Thyroid gland (tissue), 4 donors: ENCODE measurements at regions not wholly inside any gene's neighbourhood (a gene's known extent, or its start where the extent isn't known, plus 50 kb on each side); places are given as distances from the start of the nearest gene placed in this dataset.

Source experiments
- POLR2A ChIP-seq, 2 donors: fragments of 450-650 bp; IDR thresholded peaks; one replicate each; pipeline ENCODE4 v1.6.1; 2017; ENCODE audit warnings: antibody characterized with exemption in 2 of 2, mild to moderate bottlenecking in 2 of 2, moderate library complexity in 1 of 2
- TF ChIP-seq, protein P1 (sequence below), 6 experiments: fragments of 200-600 bp in 3 of 6; fragments of 450-650 bp in 3 of 6; sonication (generic) in 3 of 6; IDR thresholded peaks; one replicate each; pipeline ENCODE4 v1.5.1; 2016 to 2019; ENCODE audit warnings: antibody characterized with exemption in 6 of 6, mild to moderate bottlenecking in 2 of 6, inconsistent platforms in 1 of 6, moderate library complexity in 1 of 6

- TF ChIP-seq, protein P1, sequence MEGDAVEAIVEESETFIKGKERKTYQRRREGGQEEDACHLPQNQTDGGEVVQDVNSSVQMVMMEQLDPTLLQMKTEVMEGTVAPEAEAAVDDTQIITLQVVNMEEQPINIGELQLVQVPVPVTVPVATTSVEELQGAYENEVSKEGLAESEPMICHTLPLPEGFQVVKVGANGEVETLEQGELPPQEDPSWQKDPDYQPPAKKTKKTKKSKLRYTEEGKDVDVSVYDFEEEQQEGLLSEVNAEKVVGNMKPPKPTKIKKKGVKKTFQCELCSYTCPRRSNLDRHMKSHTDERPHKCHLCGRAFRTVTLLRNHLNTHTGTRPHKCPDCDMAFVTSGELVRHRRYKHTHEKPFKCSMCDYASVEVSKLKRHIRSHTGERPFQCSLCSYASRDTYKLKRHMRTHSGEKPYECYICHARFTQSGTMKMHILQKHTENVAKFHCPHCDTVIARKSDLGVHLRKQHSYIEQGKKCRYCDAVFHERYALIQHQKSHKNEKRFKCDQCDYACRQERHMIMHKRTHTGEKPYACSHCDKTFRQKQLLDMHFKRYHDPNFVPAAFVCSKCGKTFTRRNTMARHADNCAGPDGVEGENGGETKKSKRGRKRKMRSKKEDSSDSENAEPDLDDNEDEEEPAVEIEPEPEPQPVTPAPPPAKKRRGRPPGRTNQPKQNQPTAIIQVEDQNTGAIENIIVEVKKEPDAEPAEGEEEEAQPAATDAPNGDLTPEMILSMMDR (IDR thresholded peaks at IDR 0.05), result no peak
- no peak for TF ChIP-seq POLR2A (IDR thresholded peaks at IDR 0.05)
These were observed 197.4 kb downstream of the KBTBD2 start for GRCh38 chr7:32694182-32694581.
